ENCODE measurements at regions not wholly inside any gene's neighbourhood (a gene's known extent, or its start where the extent isn't known, plus 50 kb on each side); places are given as distances from the start of the nearest gene placed in this dataset.
"Not testable (repeated sequence)": the region's sequence is repeated elsewhere in the genome, so short reads cannot be mapped to it uniquely, and the experiment has no call there.

- no peak for DNase-seq
These were observed 102.7 kb upstream of the RBPJ start for GRCh38 chr4:26217961-26218676.

DNA sequence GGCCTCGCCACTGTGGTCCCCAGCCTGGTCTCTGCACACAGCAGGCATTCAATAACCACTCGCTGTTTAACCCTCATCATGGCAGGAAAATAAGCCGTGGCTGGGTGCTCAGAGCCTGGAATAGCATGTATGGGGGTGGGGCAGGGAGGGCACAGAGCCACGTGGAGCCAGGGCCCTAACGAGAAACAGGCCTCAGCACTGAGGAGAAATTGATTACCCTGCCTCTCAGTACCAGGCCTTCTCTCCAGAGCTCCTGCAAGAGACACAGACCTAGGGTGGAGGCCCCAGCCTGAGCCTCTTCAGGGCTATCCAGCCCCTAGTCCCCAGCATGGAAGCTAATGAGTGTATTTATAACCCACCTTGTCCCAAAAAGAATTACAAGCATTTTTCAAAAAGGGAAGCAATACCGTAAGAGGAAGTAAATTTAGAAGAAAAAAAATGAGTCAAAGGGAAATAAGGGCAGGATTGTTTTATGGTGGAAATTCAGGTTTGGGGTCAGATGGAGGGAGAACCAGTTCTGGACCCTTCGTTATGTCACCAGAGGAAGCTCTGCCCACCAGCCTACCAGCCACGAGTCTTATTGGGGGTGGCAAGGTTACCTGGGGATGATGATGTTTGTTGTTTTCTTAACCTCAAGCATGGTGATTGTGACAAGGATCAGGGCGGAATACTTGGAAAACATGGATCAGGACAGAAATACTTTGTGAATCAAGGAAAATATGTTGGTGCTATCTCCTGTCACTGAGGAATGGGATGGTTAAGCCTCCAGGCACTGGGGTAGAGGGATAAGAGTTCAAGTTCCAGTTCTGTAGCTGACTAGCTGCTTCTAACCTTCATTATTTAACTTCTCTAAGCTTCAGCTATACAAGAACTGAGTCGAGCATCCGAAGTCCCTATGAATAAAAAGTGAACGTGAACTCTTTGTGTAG, 101.9 kb upstream of the RBPJ start:
- no peak for DNase-seq

- no peak for DNase-seq
These were observed 100.1 kb upstream of the RBPJ start for GRCh38 chr4:26220696-26221095.

DNA sequence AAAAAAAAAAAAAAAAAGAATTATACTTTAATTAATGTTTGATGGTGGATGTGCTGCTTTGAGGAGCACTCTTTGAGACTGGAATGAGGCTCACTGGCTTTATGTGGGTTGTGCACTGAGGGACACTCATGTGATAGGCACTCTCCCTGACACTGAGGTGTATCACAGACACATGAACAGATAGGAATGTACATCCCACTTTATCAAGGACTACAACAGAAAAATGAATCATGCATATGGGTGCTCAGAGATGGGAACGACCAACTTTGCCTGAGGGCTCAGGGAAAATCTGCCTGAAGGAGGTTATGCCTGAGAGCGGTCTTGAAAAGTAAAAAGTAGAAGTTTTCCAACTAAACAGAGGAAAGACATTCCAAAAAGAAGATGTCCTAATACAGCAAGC, 97.7 kb upstream of the RBPJ start:
- DNase-seq: no peak

- DNase-seq: no peak
These were observed 94.0 kb upstream of the RBPJ start for GRCh38 chr4:26226629-26227376.

GRCh38 chr4:26227601-26228229, 93.1 kb upstream of the RBPJ start:
- no peak for DNase-seq

GRCh38 chr4:26228883-26229282, 91.9 kb upstream of the RBPJ start:
- DNase-seq: no peak

DNA sequence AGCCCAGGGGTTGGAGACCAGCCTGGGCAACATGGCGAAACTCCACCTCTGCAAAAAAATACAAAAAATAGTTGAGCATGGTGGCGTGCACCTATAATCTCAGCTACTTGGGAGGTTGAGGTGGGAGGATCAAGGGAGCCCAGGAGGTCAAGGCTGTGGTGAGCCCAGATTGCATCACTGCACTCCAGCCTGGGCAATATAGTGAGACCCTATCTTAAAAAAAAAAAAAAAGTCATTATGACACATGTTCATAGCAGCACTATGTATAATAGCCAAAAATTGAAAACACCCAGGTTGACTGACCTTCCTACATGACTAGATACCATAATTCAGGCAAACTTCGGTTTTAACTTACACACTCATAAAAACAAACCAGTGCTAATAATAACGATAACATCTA, 90.8 kb upstream of the RBPJ start:
- no peak for DNase-seq

- DNase-seq: no peak
These were observed 87.5 kb upstream of the RBPJ start for GRCh38 chr4:26233350-26233749.

DNA sequence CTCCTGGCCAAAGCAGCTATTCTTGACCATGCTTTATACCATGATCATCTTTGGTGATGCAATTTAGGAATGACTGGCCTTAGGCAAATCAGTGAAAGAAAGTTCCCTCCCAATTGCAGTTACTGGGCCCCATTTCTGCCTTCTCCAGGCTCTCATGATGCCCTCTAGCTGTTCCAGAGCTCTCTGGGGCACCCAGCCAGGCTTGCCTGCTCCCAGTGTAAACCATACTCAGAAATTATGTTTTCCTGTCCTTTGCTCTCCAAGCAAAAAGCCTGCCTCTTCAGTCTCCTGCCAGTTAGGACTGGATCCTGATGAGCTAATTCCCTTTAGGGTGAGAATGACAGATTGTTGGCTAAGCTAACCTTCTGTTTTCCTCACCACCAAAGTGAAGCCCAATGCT, 85.3 kb upstream of the RBPJ start:
- no peak for DNase-seq

- no peak for DNase-seq
These were observed 82.9 kb upstream of the RBPJ start for GRCh38 chr4:26237916-26238315.

- DNase-seq: no peak
These were observed 82.4 kb upstream of the RBPJ start for GRCh38 chr4:26238426-26238777.

DNA sequence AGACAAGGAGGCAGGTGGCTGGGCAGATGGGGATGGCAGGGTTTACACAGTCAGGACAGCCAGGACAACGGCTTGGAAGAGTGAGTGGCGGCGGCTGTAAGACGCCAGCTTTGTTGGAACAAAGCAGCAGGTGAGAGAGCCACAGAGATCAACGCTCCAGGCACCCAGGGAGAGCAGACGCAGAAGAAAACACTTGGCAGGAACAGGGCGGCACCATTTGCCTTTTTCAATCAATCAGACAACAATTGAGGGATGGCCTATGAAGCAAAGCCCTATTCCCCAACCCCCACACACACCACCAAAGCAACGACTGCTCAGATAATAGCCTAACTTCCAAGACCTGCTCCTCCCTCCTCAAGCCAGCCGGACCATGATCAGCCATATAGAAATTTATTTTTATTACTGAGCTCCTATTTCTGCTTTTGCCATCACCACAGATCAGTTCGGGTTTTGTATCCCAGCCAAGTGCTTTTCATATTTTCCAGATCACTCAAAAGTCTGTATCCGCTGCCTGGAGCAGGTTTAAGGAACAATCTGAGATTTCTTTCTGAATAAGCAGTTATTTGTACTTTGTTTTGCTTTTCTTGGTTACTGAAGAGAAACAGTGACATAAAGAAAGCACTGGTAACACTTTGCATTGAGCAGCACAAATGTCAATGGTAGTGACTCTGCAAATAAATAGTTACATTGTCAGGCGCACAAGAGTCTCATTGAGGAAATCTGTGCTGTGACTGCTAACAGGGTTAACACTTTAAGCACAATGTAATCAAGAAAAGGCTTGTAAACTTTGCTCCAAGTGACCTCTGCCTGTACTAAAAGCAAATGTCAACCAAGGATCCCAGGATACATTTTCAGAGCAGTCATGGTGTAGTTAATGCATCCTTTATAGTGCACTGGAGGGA, 81.8 kb upstream of the RBPJ start:
- no peak for DNase-seq

DNA sequence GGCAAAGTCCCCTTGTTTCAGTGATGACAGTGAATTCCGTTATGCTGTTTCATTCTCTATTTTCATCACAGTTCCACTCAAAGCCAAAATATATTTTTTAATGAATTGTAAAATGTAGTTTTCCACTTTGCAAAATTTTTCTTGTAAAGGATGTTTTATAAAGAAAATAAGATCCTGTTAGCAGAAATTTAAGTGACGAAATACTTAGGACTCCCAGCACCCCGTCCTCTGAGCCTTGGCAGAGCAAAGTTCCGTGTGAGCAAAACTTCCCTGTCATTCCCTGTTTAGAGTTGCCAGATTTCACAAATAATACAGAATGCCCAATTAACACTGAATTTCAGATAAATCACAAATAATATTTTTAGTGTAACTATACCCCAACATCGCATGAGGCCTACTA, 81.0 kb upstream of the RBPJ start:
- DNase-seq: no peak

DNA sequence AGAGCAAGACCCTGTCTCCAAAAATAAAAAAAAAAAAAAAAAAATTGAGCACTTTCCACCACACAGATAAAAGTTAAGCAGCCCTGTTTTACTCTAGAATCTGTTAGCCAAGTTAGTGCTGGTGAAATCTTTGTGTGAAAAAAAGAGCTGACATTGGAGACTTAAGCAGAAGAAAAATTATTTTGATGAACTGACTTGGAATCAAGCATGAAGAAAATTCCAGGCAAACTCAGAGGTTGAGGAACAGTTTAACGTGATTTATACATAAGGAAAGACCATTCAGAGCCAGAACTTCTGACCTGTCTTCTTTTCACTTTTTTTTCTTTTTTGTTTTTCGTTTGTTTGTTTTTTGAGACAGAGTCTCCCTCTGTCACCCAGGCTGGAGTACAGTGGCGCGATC, 79.6 kb upstream of the RBPJ start:
- DNase-seq: no peak

GRCh38 chr4:26242451-26242850, 78.4 kb upstream of the RBPJ start:
- DNase-seq: no peak

DNA sequence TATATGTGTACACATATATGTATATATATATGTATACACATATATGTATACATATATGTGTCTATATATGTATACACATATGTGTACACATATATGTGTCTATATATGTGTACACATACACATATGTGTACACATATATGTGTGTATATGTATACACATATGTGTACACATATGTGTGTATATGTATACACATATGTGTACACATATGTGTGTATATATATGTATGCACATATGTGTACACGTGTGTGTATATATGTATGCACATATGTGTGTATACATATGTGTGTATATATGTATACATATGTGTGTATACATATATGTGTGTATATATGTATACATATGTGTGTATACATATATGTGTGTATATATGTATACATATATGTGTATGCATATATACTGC, 76.7 kb upstream of the RBPJ start:
- not testable (repeated sequence) for DNase-seq

- no peak for DNase-seq
These were observed 72.2 kb upstream of the RBPJ start for GRCh38 chr4:26248647-26249046.

DNA sequence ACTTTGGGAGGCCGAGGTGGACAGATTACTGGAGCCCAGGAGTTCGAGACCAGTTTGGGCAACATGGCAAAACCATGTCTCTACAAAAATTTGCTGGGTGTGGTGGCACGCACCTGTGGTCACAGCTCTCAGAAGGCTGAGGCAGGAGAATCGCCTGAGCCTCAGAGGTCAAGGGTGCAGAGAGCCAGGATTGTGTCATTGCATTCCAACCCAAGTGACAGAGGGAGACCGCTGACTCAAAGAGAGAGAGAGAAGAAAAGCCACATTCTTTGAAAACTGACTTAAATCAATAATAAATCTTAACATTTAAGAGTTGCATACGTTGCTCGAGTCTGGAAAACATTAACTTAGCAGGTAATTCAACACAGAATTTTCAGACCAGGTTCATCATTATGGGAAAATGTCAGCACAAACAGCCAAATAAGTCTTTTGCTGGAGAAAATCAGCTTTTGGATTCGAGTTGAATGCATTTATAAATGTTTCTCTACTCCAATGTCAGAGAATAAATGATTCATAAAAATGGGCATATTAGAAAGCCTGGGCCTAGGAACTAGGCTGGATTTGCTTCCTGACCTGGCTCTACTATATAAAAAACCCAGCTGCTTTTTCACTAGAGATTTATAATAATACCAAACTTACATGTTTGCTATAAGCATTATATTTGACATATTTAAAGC, 68.3 kb upstream of the RBPJ start:
- no peak for DNase-seq

GRCh38 chr4:26253968-26254367, 66.8 kb upstream of the RBPJ start:
- DNase-seq: no peak

- DNase-seq: no peak
These were observed 64.8 kb upstream of the RBPJ start for GRCh38 chr4:26255989-26256388.

DNA sequence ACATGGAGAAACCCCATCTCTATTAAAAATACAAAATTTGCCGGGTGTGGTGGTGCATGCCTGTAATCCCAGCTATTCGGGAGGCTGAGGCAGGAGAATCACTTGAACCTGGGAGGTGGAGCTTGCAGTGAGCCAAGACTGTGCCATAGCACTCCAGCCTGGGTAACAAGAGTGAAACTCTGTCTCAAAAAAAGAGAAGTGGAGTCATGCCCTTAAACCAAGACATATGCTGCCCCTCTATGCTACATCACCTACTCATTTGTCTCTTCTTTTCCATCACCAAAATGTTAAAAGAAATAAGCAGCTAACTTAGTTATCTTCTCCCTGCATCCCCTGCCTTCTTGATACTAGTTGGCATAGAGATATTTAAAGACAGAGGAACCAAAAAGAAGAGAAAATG, 63.4 kb upstream of the RBPJ start:
- DNase-seq: not testable (repeated sequence)
